GDM1 (cell line): ENCODE measurements at regions not wholly inside any gene's neighbourhood (a gene's known extent, or its start where the extent isn't known, plus 50 kb on each side); places are given as distances from the start of the nearest gene placed in this dataset.
"Not testable (repeated sequence)": the region's sequence is repeated elsewhere in the genome, so short reads cannot be mapped to it uniquely, and the experiment has no call there.

Experiments
- DNase-seq: peaks from one replicate; lab custom pipeline; 2025; lab: John Stamatoyannopoulos, UW

DNA sequence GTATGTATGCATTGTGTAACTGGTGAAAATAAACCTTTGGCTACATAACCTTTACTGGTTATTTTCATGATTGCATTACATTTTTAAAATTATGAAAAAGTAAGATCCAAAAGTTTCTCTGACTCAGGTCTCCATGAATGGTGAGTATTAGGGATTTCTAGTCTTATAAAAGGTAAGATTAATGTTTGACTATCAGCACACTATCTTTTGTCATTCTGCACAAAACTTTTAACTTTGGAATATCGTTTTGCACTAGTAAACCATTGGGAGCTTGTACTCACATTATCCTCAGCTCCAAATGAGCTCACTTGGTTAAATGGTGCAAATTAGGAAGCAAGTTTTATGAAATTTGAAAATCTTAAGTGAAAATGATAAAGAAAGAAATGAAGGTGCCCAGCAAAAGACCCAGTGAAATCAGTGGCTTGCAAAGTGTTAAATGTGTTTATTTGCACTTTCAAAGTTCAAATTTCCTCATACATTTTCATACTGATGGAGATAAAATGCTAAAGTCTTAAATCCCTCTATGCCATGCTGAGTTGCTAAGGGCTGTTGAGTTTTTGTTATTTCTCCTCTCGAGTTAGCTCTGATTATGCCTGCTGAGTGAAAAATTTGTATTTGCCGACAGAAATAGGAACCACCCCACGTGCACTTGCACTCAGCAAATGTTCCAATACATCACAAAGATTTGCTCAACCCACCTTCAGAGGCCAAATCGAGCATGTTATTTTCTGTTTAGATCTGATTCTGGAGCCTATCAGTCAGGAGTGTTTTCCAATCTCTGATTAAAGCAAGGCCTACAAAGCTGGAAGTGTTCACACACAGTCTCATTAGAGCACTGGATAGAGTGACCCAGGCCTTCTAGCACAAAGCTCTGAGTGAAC, 885.7 kb downstream of the NR2F1-AS1 start:
- DNase-seq: no peak

- DNase-seq: no peak
These were observed 887.0 kb downstream of the NR2F1-AS1 start for GRCh38 chr5:92694067-92694466.

DNA sequence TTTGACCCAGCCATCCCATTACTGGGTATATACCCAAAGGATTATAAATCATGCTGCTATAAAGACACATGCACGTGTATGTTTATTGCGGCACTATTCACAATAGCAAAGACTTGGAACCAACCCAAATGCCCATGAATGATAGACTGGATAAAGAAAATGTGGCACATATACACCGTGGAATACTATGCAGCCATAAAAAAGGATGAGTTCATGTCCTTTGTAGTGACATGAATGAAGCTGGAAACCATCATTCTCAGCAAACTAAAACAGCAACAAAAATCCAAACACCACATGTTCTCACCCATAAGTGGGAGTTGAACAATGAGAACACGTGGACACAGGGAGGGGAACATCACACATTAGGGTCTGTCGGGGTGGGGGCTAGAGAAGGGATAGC, 889.1 kb downstream of the NR2F1-AS1 start:
- DNase-seq: not testable (repeated sequence)

- DNase-seq: no peak
These were observed 892.9 kb downstream of the NR2F1-AS1 start for GRCh38 chr5:92687821-92688722.

- DNase-seq: no peak
These were observed 902.4 kb downstream of the NR2F1-AS1 start for GRCh38 chr5:92678640-92679039.

- no peak for DNase-seq
These were observed 904.5 kb downstream of the NR2F1-AS1 start for GRCh38 chr5:92676215-92677165.

GRCh38 chr5:92674321-92674720, 906.7 kb downstream of the NR2F1-AS1 start:
- no peak for DNase-seq

DNA sequence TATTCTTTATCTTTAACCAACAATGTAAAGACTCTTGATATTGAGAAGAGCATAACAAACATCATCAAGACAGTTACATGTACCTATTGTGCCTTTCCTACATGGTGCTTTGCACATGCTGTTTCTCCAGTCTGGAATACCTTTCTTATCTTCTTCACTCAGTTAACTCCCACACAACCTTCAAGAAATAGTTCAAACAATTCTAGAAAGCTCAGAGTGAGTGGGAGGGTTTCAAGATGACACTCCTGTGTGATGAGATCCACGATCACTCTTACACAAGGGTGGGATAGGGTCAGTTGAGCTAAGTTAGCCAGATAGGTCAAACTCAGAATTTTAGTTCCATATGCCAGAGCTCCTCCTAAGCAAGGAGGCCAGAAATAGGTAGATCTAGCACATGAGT, 915.5 kb downstream of the NR2F1-AS1 start:
- DNase-seq: no peak

DNA sequence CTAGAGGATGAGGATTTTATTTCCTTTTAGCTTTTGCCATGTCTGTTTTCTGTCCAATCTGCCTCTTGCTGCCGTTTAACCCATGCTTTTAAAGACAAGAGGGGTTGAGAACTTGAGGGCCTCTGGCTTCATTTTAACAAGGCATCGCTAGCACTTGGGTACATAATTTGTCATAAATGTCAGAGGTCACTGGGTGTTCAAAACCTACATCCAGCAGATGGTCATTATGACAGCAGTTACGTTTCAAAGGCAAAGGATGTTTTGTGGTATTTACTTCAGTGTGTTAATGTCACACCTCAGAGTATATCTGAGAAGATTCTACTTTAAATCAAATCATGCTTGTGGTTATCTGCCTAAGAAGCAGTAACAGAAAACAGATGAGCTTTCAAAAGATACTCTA, 918.3 kb downstream of the NR2F1-AS1 start:
- no peak for DNase-seq

- no peak for DNase-seq
These were observed 921.8 kb downstream of the NR2F1-AS1 start for GRCh38 chr5:92659246-92659645.

DNA sequence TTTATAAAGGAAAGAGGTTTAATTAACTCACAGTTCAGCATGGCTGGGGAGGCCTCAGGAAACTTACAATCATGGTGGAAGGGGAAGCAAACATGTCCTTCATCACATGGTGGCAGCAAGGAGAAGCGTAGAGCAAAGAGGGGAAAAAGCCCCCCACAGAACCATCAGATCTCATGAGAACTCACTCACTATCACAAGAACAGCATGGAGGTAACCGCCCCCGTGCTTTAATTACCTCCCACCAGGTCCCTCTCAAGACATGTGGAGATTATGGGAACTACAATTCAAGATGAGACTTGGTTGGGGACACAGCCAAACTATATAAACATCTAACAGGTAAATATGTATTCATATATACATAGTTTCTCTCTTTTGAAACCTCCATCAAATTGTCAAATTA, 926.4 kb downstream of the NR2F1-AS1 start:
- not testable (repeated sequence) for DNase-seq

- no peak for DNase-seq
These were observed 927.1 kb downstream of the NR2F1-AS1 start for GRCh38 chr5:92653730-92654461.

DNA sequence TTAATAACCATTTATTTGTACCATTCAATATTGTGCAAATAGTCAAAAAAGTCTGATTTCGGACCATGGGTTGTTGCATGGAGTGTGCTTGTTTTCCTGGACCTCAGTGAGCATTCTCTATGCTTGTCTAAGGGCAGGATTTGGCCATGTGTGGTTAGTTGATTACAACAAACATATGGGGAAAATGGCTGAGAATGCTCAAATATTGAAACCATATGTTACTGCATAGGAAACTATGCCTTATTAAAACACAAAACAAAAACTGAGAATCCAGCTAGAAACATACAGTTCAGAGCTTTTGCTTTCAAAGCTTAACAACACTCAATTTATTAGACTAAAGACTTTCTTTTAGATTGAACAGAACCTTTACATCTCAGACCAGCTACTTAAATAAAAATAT, 928.3 kb downstream of the NR2F1-AS1 start:
- no peak for DNase-seq

DNA sequence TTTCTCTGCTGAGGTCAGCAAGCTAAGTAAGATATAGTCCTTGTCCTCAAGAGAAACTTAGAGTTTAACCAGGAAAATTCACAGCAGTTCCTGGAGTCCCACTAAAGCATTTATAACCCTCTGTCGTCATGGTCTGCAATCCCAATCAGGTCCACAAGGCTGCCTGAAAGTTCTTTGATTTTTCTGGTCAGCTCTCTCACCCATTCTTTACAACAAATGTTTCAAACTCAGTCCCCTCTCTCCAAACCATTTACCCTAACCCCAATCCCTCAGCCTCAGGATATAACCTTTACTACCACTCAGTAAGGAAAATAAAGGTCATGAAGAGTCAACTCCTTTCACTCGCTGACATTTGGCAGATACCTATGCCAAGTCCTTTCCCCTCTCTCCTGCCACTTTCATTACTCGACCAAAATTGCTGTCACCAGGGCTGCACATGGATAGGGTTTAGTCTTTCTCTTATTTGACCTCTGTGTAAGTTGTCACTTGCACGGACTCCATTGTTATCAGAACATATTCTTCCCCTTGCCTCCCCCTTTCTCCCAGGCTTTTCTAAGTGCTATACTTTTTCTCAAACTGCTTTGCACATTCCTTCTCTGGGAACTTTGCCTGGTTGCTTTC, 936.6 kb downstream of the NR2F1-AS1 start:
- DNase-seq: no peak

DNA sequence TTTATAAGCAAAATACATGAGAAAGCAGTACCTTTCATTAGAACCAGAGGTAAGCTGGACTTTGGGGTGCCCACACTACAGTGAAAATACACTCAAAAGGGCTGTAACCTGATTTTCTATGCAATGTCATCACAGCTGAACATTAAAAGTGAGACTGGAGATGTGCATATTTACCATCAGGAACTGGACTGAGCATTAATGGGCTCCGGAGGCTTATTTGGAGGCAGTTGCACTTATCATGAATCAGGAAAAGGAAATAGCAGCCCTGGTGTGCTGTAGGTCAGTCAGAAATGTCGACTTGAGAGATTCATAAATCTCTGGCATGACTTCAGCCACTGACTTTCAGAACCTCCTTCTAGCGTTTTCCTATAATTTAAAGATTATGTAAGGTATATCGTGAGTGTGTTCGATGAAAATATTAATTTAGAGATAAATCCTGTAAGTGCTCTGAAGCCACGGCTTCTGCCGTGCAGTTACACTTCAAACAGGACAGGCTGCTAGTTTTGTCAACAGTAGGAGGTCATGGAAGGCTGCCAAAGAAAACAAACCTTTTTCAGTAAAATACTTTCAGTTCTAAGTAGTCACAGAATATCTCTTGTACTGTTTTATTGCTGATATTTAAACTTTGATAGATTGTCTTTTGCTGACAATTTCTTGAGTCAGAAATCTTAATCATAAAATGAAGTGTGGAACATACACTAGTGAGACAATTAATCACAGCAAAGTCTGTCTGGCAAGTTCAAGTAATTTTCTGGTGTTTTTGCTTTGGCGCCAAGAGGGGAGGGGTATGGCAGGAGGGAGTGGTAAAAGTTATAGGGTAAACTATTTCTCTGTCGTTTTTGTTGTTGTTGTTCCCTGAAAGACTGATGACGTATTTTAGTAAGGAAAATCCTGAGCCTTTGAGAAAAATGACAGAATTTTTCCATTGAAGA, 939.7 kb downstream of the NR2F1-AS1 start:
- no peak for DNase-seq

- DNase-seq: no peak
These were observed 940.7 kb downstream of the NR2F1-AS1 start for GRCh38 chr5:92640340-92640739.

DNA sequence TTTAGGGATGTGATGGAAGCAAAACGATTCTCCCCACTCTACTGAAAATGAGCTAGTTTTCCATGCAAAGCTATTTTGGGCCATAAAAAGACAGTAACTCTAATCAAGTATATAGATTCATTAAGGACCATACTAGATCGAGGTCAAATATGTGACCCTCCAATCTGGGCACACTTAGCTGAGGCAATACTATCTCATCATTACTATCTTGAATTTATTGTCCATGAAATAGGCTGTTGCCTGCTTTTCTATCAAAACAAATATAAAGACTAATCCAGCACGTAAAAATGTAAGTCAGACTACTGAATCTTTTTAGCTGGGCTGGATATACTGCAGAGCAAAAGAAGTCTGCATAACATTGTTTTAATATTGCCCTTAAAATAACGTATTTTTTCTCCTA, 943.1 kb downstream of the NR2F1-AS1 start:
- no peak for DNase-seq

GRCh38 chr5:92637247-92637646, 943.8 kb downstream of the NR2F1-AS1 start:
- DNase-seq: no peak

GRCh38 chr5:92635001-92635461, 946.0 kb downstream of the NR2F1-AS1 start:
- no peak for DNase-seq
